ENCODE measurements at regions not wholly inside any gene's neighbourhood (a gene's known extent, or its start where the extent isn't known, plus 50 kb on each side); places are given as distances from the start of the nearest gene placed in this dataset.

- no peak overlapping the region for H3K4me3 ChIP-seq (replicated peaks in 1 of 4; ENCODE audit: control extremely low read depth in 1 of 4, insufficient read depth in 1 of 4, low read depth in 3 of 4, low read length in 4 of 4)
Observed at GRCh38 chr14:62253171-62253570, 491.0 kb downstream of the SNAPC1 start.

GRCh38 chr14:62253911-62254310, 491.7 kb downstream of the SNAPC1 start:
- no peak for TF ChIP-seq CTCF (conservative IDR thresholded peaks at IDR 0.05 in 1 of 2, IDR thresholded peaks at IDR 0.05 in 1 of 2; ENCODE audit: low read depth in 1 of 2, low read length in 2 of 2)
- TF ChIP-seq EZH2 (IDR thresholded peaks at IDR 0.05; ENCODE audit: low read length, missing control alignments), result no peak
- Histone ChIP-seq H3K9me3 (ENCODE audit: control insufficient read depth, insufficient read depth, low read depth, low read length) (no peaks in the 10 kb centered on the region), H3K9ac (ENCODE audit: insufficient read depth, low read length) (no peak overlapping the region), H3K79me2 (ENCODE audit: control insufficient read depth, insufficient read depth, low read length) (no peaks in the 10 kb centered on the region), H3K4me1 (ENCODE audit: control insufficient read depth, extremely low read depth, insufficient read depth, low read length) (no peaks in the 10 kb centered on the region), H3K36me3 (ENCODE audit: control insufficient read depth, insufficient read depth, low read length) (no peaks in the 10 kb centered on the region), H3K4me2 (ENCODE audit: extremely low read depth, insufficient read depth, low read length) (no peak overlapping the region), H3K27ac (ENCODE audit: insufficient read depth, low read length) (no peak overlapping the region), H3K27me3 (ENCODE audit: control insufficient read depth, insufficient read depth, low read length) (no peaks in the 10 kb centered on the region), H3K4me3 (replicated peaks in 1 of 4; ENCODE audit: control extremely low read depth in 1 of 4, insufficient read depth in 1 of 4, low read depth in 3 of 4, low read length in 4 of 4) (no peak overlapping the region), H2AFZ (ENCODE audit: low read length) (no peak overlapping the region), H4K20me1 (ENCODE audit: control insufficient read depth, extremely low read depth, insufficient read depth, low read length) (no peaks in the 10 kb centered on the region)
- peak in 1 of 2 donors; percentile 70 for DNase-seq (ENCODE audit: low read depth in 2 of 2)

More at GRCh38 chr14:62253171-62253570, 491.0 kb downstream of the SNAPC1 start:
- TF ChIP-seq EZH2 (IDR thresholded peaks at IDR 0.05; ENCODE audit: low read length, missing control alignments) (no peak), CTCF (conservative IDR thresholded peaks at IDR 0.05 in 1 of 2, IDR thresholded peaks at IDR 0.05 in 1 of 2; ENCODE audit: low read depth in 1 of 2, low read length in 2 of 2) (no peak)
- Histone ChIP-seq H2AFZ (ENCODE audit: low read length) (no peak overlapping the region), H4K20me1 (ENCODE audit: control insufficient read depth, extremely low read depth, insufficient read depth, low read length) (no peaks in the 10 kb centered on the region), H3K4me1 (ENCODE audit: control insufficient read depth, extremely low read depth, insufficient read depth, low read length) (no peaks in the 10 kb centered on the region), H3K79me2 (ENCODE audit: control insufficient read depth, insufficient read depth, low read length) (no peaks in the 10 kb centered on the region), H3K9me3 (ENCODE audit: control insufficient read depth, insufficient read depth, low read depth, low read length) (no peaks in the 10 kb centered on the region), H3K4me2 (ENCODE audit: extremely low read depth, insufficient read depth, low read length) (no peak overlapping the region), H3K27me3 (ENCODE audit: control insufficient read depth, insufficient read depth, low read length) (no peaks in the 10 kb centered on the region), H3K27ac (ENCODE audit: insufficient read depth, low read length) (no peak overlapping the region), H3K9ac (ENCODE audit: insufficient read depth, low read length) (no peak overlapping the region), H3K36me3 (ENCODE audit: control insufficient read depth, insufficient read depth, low read length) (no peaks in the 10 kb centered on the region)
- DNase-seq (ENCODE audit: low read depth in 2 of 2), result no peak

DNA sequence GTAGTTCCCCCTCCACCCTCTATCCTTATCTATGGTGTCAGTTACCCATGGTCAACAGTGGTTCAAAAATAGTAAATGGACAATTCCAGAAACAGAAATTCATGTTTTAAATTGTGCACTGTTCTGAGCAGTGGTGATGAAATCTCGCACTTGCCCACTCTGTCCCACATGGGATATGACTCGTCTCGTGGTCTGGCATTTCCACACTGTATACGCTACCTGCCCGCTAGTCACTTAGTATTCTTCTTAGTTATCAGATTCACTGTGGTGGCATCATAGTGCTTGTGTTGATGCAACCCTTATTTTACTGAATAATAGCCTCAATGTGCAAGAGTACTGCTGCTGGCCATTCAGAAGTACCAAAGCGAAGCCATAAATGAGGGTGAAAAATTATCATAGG, 507.0 kb downstream of the SNAPC1 start:
- Histone ChIP-seq H3K79me2 (ENCODE audit: control insufficient read depth, insufficient read depth, low read length) (no peaks in the 10 kb centered on the region), H3K9me3 (ENCODE audit: control insufficient read depth, insufficient read depth, low read depth, low read length) (no peaks in the 10 kb centered on the region), H3K4me1 (ENCODE audit: control insufficient read depth, extremely low read depth, insufficient read depth, low read length) (no peaks in the 10 kb centered on the region), H4K20me1 (ENCODE audit: control insufficient read depth, extremely low read depth, insufficient read depth, low read length) (no peaks in the 10 kb centered on the region), H3K27ac (ENCODE audit: insufficient read depth, low read length) (no peak overlapping the region), H3K9ac (ENCODE audit: insufficient read depth, low read length) (no peak overlapping the region), H3K4me2 (ENCODE audit: extremely low read depth, insufficient read depth, low read length) (no peak overlapping the region), H3K27me3 (ENCODE audit: control insufficient read depth, insufficient read depth, low read length) (no peaks in the 10 kb centered on the region), H3K36me3 (ENCODE audit: control insufficient read depth, insufficient read depth, low read length) (no peaks in the 10 kb centered on the region), H2AFZ (ENCODE audit: low read length) (no peak overlapping the region), H3K4me3 (replicated peaks in 1 of 4; ENCODE audit: control extremely low read depth in 1 of 4, insufficient read depth in 1 of 4, low read depth in 3 of 4, low read length in 4 of 4) (no peak overlapping the region)
- TF ChIP-seq CTCF (conservative IDR thresholded peaks at IDR 0.05 in 1 of 2, IDR thresholded peaks at IDR 0.05 in 1 of 2; ENCODE audit: low read depth in 1 of 2, low read length in 2 of 2), result no peak
- TF ChIP-seq EZH2 (IDR thresholded peaks at IDR 0.05; ENCODE audit: low read length, missing control alignments), result no peak
- DNase-seq (ENCODE audit: low read depth in 2 of 2), result peak; percentile 54 to 63

Data from fibroblast of lung (primary cell).